ENCODE measurements at regions not wholly inside any gene's neighbourhood (a gene's known extent, or its start where the extent isn't known, plus 50 kb on each side); places are given as distances from the start of the nearest gene placed in this dataset.

DNA sequence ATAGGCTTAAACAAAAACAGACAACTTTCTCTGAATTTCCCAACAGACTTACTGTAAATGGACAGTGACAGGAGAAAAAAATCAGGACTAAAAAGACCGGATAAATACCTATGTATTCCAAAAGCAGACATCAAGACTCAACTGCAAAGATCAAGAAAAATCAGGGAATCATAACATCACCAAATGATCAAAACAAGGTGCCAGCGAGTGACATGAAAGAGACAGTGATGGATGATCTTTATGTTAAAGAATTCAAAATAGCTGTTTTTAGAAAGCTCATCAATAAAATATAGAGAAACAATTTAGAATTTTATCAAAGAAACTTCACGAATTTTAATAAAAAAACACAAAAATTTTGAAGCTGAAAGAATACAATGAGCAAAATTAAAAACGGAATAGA lies 952.5 kb upstream of the ATXN7L3B start:
- no peak for TF ChIP-seq EZH2 (IDR thresholded peaks at IDR 0.05; ENCODE audit: low read depth)
- TF ChIP-seq, protein P1, sequence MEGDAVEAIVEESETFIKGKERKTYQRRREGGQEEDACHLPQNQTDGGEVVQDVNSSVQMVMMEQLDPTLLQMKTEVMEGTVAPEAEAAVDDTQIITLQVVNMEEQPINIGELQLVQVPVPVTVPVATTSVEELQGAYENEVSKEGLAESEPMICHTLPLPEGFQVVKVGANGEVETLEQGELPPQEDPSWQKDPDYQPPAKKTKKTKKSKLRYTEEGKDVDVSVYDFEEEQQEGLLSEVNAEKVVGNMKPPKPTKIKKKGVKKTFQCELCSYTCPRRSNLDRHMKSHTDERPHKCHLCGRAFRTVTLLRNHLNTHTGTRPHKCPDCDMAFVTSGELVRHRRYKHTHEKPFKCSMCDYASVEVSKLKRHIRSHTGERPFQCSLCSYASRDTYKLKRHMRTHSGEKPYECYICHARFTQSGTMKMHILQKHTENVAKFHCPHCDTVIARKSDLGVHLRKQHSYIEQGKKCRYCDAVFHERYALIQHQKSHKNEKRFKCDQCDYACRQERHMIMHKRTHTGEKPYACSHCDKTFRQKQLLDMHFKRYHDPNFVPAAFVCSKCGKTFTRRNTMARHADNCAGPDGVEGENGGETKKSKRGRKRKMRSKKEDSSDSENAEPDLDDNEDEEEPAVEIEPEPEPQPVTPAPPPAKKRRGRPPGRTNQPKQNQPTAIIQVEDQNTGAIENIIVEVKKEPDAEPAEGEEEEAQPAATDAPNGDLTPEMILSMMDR (conservative IDR thresholded peaks at IDR 0.05): no peak
- BruUV-seq (replicated peaks): no TSS peak

DNA sequence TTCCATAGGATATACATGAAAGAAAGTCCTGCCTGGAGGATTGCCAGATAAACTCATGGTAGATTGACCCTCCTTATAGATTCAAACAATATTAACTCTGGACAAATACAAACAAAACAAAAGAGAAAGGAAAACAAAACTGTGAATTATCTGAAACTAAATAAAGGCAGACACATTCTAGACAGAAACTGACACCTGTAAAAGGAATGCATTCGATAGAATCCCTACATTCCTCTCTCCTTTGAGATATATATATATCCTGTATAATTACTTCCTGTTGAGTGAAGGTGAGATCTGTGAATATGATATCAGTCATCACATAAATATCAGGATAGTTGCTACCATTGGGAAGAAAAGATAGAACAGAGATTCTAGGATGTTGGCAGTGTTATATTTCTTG lies 948.4 kb upstream of the ATXN7L3B start:
- Histone ChIP-seq H3K4me1 (replicated peaks; ENCODE audit: insufficient read depth) (0 out of 2 replicates have a peak, but pooled peaks cover 6% of the 10 kb centered on the region), H3K27ac (0 out of 2 replicates have a peak overlapping the region, but pooled peaks have one; percentile 34), H2AFZ (peak overlapping the region; percentile 16; the same call in 1 of the 2 replicates), H3K9me3 (ENCODE audit: insufficient read depth, low read depth) (no peaks in the 10 kb centered on the region), H3K79me2 (ENCODE audit: low read depth) (no peaks in the 10 kb centered on the region), H3K4me3 (no peak overlapping the region), H3K27me3 (ENCODE audit: insufficient read depth, low read depth) (no peaks in the 10 kb centered on the region), H3F3A (ENCODE audit: insufficient read depth, low read depth) (no peaks in the 10 kb centered on the region), H3K9me2 (ENCODE audit: insufficient read depth) (no peaks in the 10 kb centered on the region), H4K20me1 (ENCODE audit: insufficient read depth) (no peaks in the 10 kb centered on the region), H3K36me3 (ENCODE audit: low read depth) (no peaks in the 10 kb centered on the region), H3K4me2 (peak overlapping the region; percentile 26; the same call in 1 of the 2 replicates)
- DNase-seq: peak in 1 of 2 experiments; percentile 51
- no peak for TF ChIP-seq EZH2 (IDR thresholded peaks at IDR 0.05; ENCODE audit: low read depth)
- TF ChIP-seq, protein P1 (conservative IDR thresholded peaks at IDR 0.05): no peak
- ChIA-PET POLR2A (ENCODE audit: unreplicated experiment) (no interaction called here), CTCF (no interaction called here)
- intact Hi-C loops (cut with micrococcal nuclease; ENCODE audit: unreplicated experiment): no loop called here
- BruUV-seq (replicated peaks): no TSS peak

More for the DNA sequence above, 952.5 kb upstream of the ATXN7L3B start:
- Histone ChIP-seq H3K36me3 (ENCODE audit: low read depth) (no peaks in the 10 kb centered on the region), H3K79me2 (ENCODE audit: low read depth) (no peaks in the 10 kb centered on the region), H3K4me1 (replicated peaks; ENCODE audit: insufficient read depth) (0 out of 2 replicates have a peak, but pooled peaks cover 6% of the 10 kb centered on the region), H3K4me3 (no peak overlapping the region), H3K9me2 (ENCODE audit: insufficient read depth) (no peaks in the 10 kb centered on the region), H3K27me3 (ENCODE audit: insufficient read depth, low read depth) (no peaks in the 10 kb centered on the region), H2AFZ (no peak overlapping the region), H3K9me3 (ENCODE audit: insufficient read depth, low read depth) (no peaks in the 10 kb centered on the region), H3F3A (ENCODE audit: insufficient read depth, low read depth) (no peaks in the 10 kb centered on the region), H3K4me2 (no peak overlapping the region), H4K20me1 (ENCODE audit: insufficient read depth) (no peaks in the 10 kb centered on the region), H3K27ac (no peak overlapping the region)
- no peak for DNase-seq
- intact Hi-C loops (cut with micrococcal nuclease; ENCODE audit: unreplicated experiment): no loop called here
- ChIA-PET CTCF (no interaction called here), POLR2A (ENCODE audit: unreplicated experiment) (no interaction called here)

DNA sequence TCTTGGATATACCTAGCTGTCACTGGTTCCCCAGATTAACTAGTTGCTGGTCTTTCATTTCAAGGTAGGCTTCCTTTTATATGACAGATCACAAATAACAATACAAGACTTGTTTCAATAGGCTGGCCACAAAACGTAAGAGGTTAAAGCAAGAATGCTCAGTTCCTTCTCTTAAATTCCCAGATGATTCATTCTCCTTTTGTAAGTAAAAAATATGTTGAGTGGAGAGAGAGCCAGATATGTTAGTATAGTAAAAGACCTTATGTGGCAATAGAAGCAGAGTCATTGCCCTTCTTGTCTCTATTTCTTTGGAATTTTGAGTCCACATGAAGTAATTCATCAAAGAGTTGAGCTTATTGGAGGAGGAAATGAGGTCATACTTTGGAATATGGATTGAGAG lies 939.0 kb upstream of the ATXN7L3B start:
- H3K27ac ChIP-seq: no peak overlapping the region
- H3K36me3 ChIP-seq (ENCODE audit: low read depth): no peaks in the 10 kb centered on the region
- POLR2A ChIA-PET (ENCODE audit: unreplicated experiment): no interaction called here
- no peak overlapping the region for H3K4me2 ChIP-seq
- intact Hi-C loops (cut with micrococcal nuclease; ENCODE audit: unreplicated experiment): no loop called here
- no peaks in the 10 kb centered on the region for H3K9me3 ChIP-seq (ENCODE audit: insufficient read depth, low read depth)
- peak in 1 of 2 experiments; percentile 57 for DNase-seq
- no peaks in the 10 kb centered on the region for H3K9me2 ChIP-seq (ENCODE audit: insufficient read depth)
- no TSS peak for BruUV-seq (replicated peaks)
- H3K27me3 ChIP-seq (ENCODE audit: insufficient read depth, low read depth): no peaks in the 10 kb centered on the region
- no peaks in the 10 kb centered on the region for H3K79me2 ChIP-seq (ENCODE audit: low read depth)
- no peaks in the 10 kb centered on the region for H3K4me1 ChIP-seq (replicated peaks; ENCODE audit: insufficient read depth)
- no peaks in the 10 kb centered on the region for H3F3A ChIP-seq (ENCODE audit: insufficient read depth, low read depth)
- no peak overlapping the region for H3K4me3 ChIP-seq
- no peaks in the 10 kb centered on the region for H4K20me1 ChIP-seq (ENCODE audit: insufficient read depth)
- no peak overlapping the region for H2AFZ ChIP-seq
- no peak for TF ChIP-seq EZH2 (IDR thresholded peaks at IDR 0.05; ENCODE audit: low read depth)
- TF ChIP-seq, protein P1 (conservative IDR thresholded peaks at IDR 0.05): no peak
- CTCF ChIA-PET: no interaction called here
